ENCODE measurements at regions not wholly inside any gene's neighbourhood (a gene's known extent, or its start where the extent isn't known, plus 50 kb on each side); places are given as distances from the start of the nearest gene placed in this dataset.

GRCh38 chr13:86438034-86438433 is 638.8 kb upstream of the SLITRK6 start:
- TF ChIP-seq SIN3A (IDR thresholded peaks at IDR 0.05; ENCODE audit: borderline replicate concordance, low read depth, low read length) (no peak), ZNF274 (CRISPR knock-in tag; IDR thresholded peaks at IDR 0.05) (no peak), MYNN (CRISPR knock-in tag; IDR thresholded peaks at IDR 0.05; ENCODE audit: low read depth) (no peak), KAT8 (CRISPR knock-in tag; IDR thresholded peaks at IDR 0.05) (no peak), IKZF1 (IDR thresholded peaks at IDR 0.05) (no peak), TMF1 (CRISPR knock-in tag; IDR thresholded peaks at IDR 0.05; ENCODE audit: low read depth) (no peak)

All from HepG2 (cell line).